OCI-LY1 (cell line): ENCODE measurements at regions not wholly inside any gene's neighbourhood (a gene's known extent, or its start where the extent isn't known, plus 50 kb on each side); places are given as distances from the start of the nearest gene placed in this dataset.

ENCODE experiments used
- EZH2 ChIP-seq: fragments of 200-600 bp; sonication (generic), shearing (Covaris generic); IDR thresholded peaks from 2 replicates; pipeline ENCODE4 v1.8.0; 2017; ENCODE audit warnings: borderline replicate concordance, mixed run types, mild to moderate bottlenecking, antibody characterized with exemption, low read length, moderate library complexity, mixed read lengths
- TF ChIP-seq, protein P1 (sequence below): fragments of 200-600 bp; sonication (generic), shearing (Covaris generic); IDR thresholded peaks from 2 replicates; pipeline ENCODE4 v1.5.1; 2017; ENCODE audit warnings: mild to moderate bottlenecking, antibody characterized with exemption, low read length, moderate library complexity, mixed read lengths

DNA sequence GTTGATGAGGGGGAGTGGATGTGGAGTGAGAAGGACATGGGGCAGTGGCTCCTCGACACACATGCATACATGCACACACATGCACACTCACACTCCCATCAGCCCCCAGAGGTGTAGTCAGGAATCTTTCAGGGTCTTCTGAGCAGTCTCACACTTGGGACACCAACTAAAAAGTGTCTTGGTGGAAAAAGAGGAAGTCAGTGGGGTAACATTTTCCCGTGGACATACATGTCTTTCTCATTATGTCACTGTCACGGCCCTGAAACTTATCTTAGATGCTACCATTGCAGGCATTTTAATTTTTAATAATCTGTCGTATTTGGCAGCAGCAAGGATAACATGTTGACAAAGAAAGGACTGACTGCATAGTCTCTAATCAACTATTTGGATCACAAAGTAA lies 261.1 kb downstream of the ADGRG6 start:
- TF ChIP-seq, protein P1, sequence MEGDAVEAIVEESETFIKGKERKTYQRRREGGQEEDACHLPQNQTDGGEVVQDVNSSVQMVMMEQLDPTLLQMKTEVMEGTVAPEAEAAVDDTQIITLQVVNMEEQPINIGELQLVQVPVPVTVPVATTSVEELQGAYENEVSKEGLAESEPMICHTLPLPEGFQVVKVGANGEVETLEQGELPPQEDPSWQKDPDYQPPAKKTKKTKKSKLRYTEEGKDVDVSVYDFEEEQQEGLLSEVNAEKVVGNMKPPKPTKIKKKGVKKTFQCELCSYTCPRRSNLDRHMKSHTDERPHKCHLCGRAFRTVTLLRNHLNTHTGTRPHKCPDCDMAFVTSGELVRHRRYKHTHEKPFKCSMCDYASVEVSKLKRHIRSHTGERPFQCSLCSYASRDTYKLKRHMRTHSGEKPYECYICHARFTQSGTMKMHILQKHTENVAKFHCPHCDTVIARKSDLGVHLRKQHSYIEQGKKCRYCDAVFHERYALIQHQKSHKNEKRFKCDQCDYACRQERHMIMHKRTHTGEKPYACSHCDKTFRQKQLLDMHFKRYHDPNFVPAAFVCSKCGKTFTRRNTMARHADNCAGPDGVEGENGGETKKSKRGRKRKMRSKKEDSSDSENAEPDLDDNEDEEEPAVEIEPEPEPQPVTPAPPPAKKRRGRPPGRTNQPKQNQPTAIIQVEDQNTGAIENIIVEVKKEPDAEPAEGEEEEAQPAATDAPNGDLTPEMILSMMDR: no peak
- TF ChIP-seq EZH2: no peak
